SIG-M5 (cell line): ENCODE measurements at regions not wholly inside any gene's neighbourhood (a gene's known extent, or its start where the extent isn't known, plus 50 kb on each side); places are given as distances from the start of the nearest gene placed in this dataset.
"Not testable (repeated sequence)": the region's sequence is repeated elsewhere in the genome, so short reads cannot be mapped to it uniquely, and the experiment has no call there.

Experiments used
- DNase-seq: peaks from one replicate; lab custom pipeline; 2025; lab: John Stamatoyannopoulos, UW

DNA sequence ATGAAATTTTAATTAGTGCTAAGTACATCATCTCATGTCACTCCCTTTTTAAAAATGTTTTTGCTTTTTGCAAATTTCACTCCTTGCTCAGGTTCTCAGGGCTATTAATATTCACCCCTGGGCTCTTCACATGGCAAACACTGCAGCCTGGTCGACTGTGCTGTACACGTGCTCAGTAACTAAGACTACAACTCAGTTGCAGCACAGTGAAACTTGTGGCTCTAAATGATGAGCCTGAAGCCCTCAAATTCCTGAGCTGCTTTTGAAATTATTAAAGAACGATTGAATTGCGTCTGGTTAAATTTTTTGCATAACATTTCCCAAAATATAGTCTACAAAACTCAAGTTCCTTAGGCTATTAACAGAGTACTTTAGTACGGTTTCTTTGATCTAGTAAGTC lies 159.3 kb upstream of the C2CD4B start:
- DNase-seq = no peak

DNA sequence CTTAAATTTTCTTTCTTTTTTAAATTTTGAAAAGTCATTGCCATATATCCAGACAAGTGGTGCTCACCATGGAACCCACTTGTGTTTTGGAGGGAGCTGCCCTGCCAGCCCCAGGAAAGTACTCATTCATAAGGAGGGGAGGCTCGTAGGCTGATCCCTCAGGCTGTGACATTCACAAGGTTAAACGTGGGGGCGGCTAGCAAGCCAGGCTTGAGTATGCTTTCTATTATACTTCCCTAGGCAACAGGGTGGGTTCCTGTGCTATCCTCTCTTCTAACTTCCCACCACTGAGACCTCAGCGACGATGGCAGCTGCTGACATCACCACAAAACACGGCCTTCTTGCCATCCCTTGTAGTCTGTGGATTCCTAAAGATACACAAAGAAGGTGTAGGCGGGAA lies 160.5 kb upstream of the C2CD4B start:
- DNase-seq = no peak

DNA sequence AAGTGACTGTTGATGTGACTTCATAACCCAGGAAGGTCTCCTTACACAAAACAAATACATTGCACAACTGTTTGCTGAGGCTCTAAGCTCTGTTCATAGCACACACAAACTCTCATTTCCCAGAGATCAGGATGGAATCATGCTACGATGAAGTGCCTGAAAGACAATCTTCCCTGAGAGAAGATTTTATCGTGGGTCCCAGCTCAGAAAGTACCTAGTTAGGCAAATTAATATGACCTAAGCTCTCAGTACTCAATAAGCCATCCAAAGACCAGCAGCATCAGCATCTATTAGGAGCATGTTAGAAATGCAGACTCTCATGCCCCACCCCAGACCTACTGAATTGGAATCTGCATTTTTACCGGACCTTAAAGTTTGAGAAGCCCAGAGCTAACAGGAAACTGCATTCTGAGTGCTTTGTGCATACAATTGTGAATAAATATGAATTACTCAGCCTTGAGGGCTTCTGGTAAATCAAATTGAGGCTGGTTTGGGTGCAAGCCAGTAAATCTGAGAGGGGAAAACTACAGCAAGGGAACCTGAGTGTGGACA lies 161.5 kb upstream of the C2CD4B start:
- no peak for DNase-seq

DNA sequence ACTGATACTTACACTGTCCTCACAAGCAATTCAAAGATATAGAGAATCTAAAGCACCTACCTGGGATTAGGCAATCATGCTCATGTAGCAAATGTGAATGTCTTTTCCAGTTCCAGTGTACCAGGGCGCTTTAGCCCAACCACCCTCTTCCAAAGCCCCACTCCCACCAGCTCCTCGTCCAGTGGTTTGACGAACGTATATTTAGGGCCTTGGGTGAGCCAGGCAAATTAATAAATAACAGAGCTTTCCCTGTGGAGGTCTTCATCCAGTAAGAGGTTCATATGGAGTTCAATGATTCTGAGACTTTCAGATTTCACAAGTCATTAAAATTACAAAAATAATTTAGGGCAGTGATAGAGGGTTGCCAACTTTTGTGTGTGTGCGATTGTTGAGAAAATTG lies 162.3 kb upstream of the C2CD4B start:
- no peak for DNase-seq

DNA sequence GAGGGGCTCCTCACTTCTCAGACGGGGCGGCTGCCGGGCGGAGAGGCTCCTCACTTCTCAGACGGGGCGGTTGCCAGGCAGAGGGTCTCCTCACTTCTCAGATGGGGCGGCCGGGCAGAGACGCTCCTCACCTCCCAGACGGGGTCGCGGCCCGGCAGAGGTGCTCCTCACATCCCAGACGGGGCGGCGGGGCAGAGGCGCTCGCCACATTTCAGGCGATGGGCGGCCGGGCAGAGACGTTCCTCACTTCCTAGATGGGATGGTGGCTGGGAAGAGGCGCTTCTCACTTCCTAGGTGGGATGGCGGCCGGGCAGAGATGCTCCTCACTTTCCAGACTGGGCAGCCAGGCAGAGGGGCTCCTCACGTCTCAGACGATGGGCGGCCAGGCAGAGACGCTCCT lies 167.4 kb upstream of the C2CD4B start:
- not testable (repeated sequence) for DNase-seq

DNA sequence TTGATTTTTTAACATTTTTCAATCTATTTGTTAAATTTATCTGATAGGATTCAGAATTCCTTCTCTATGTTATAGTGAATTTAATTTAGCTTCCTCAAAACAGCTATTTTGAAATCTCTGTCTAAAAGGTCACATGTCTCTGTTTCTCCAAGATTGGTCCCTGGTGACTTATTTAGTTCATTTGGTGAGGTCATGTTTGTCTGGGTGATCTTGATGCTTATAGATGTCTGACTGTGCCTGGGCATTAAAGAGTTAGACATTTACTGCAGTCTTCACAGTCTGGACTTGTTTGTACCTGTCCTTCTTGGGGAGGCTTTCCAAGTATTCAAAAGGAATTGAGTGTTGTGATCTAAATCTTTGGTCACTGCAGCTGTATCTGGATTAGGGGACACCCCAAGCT lies 169.5 kb upstream of the C2CD4B start:
- no peak for DNase-seq

DNA sequence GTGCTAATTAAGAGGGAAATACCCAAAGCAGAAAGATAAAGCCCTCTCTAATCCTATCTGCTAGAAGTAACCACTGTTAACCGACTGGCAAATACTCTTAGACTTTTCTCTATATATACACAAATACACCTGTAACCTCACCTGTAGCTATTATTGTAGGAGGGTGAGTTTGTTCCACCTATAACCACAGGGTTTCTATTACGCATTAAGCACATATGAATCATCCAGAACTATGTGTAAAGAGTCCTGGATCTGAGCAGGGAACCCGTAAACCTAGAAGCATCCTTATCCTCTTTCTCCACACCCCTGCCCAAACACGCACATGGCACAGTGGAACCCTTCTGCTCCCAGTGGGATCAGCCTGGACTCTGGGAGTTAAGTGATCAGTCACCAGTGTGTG lies 172.8 kb upstream of the C2CD4B start:
- DNase-seq = no peak

DNA sequence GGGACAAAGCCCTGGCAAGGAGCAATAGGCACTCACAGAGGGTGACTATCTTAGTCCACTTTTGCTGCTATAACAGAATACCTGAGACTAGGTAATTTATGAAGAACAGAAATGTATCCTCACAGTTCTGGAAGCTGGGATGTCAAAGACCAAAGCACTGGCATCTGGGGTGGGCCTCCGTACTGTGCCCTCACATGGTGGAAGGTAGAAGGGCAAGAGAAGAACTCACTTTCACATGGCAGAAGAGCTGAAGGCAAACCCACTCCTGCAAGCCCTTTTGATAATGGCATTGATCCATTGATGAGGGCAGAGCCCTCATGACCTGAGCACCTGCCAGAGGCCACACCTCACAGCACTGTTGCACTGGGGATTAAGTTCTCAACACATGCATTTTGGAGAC lies 173.4 kb upstream of the C2CD4B start:
- no peak for DNase-seq

DNA sequence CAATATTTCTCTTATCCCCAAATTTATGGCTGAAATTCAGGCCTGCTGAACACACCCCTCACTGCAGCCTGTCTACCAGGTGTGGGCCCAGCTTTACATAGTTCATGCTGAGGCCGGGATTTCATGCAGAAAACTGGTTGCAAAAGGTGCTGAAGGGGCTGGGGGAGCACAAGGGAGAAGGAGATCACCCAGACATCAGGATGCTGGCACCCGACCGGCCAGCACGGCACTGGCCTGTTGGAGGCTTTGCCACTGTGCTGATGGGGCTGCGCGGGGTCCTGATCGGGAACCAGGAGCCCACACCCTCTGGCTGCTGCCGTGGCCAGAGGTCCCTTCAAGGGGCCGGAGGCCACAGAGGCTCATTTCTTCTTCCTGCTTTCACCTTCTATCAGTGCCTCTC lies 177.9 kb upstream of the C2CD4B start:
- DNase-seq = no peak

DNA sequence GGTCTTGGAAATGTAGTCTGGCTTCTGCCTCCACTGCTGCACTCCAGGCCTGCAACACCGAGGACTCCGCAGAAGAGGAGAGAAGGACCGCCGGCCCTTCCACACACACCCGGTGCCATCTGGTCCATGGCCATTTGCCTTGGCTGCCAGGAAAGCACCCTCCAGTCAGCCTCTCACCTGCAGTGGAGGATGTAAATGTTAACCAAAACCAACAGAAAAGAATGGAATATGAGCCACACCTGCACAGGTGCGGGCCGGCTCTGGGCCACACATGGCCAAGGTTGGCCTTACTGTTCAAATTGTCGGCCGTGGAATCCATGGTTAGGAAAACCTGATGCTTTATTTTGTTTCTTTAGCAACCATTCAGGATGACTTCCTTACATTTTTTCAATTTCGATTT lies 178.3 kb upstream of the C2CD4B start:
- DNase-seq = no peak

DNA sequence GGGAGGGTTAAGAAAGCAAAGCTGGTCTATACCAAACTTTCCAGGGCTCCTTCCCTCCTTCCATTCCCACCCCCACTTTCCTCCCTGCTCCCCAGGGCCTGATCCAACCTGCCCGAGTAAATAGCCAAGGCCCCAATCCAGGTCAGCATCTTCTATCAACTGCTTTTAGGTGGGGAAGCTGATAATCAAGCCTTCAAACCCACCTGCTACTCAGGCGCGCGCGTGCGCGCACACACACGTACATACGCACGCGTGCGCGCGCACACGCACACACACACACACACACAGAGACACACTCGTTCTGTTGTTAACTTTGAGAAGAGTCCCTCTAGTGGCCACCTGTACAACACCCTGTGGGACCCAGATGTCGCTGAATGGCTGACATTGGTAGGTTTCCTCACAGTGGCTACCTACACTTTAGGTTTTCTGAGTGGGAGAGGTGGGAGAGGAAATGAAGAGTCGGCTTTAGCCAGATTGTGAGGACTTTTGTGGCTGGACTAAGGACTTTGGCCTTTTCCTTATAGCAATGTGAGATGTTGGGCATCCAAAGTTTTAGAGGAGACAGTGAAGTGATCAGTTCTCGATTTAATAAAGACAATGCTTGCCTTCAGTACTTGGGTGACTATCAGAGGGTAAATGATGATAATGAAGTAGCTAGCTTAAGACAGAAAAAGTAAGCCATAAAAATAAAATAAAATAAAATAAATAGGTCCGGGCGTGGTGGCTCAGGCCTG lies 179.9 kb upstream of the C2CD4B start:
- DNase-seq = no peak

DNA sequence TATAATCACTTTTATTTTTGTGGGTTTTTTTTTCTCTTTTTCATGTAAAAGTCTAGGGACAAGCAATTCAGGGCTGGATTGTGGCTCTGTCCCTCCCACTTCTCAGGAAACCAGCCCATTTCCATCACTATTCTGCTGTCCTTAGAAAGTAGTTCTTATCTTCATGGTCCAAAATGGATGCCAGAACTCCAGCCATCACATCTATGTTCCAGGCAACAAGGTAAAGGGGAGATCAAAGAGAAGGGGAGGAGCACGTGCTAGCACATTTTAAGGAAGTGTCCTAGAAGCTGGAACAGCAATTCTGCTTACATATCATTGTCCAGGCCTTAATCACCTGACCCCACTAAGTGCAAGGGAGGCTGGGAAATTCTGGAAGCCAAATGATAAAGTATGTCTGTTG lies 181.1 kb upstream of the C2CD4B start:
- DNase-seq = no peak

DNA sequence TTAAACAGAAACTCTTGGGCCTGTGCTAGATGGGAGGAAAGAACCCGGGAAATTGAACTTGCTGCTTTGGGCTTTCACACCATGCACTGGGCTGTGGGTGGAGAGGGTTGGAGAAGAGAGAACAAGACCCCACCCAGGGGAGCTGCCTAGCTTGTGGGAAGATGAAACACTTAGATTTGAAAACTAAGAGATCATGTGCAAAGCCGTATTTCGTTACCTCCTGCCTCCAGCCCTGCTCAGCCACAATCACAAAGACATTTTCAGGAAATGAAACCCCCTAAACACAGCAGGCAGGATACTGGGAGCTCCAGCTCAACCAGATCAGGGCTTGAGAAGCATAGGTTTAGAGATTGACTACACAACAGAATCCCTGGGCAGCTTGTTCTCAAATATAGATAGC lies 183.0 kb upstream of the C2CD4B start:
- DNase-seq = peak; percentile 17

DNA sequence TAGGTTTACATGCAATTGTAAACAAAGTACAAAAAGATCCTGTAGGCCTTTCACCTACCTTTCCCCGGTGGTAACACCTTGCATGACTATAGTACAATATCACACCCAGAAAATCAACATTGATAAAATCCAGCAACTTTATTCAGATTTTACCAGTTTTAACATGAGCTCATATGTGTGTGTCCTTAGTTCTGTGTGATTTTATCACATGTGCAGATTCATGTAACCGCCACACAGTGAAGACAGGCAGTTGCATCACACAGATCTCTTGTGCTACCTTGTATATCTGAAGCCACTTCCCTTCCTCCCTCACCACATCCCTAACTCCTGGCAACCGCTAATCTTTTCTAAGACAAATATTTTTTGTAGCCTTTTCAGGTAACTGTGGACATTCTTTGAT lies 183.5 kb upstream of the C2CD4B start:
- peak; percentile 22 for DNase-seq

DNA sequence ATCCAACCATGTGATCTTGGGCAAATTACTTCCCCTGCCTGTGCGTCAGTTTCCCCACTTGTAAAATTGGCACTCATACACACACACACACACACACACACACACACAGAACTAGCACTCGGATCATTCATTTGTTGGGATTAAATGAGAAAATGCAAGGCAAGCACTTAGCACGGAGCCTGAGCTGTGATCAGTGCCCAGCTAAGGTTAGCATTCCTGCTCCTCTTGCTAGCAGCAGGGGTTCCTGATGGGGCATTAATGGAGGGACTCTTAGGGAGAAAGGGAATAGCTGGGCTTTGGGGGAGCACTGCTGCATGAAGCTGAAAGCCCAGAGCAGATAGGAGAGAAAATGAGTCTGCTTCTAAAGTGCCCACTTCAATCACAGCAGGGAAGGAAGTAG lies 187.7 kb upstream of the C2CD4B start:
- DNase-seq = no peak

DNA sequence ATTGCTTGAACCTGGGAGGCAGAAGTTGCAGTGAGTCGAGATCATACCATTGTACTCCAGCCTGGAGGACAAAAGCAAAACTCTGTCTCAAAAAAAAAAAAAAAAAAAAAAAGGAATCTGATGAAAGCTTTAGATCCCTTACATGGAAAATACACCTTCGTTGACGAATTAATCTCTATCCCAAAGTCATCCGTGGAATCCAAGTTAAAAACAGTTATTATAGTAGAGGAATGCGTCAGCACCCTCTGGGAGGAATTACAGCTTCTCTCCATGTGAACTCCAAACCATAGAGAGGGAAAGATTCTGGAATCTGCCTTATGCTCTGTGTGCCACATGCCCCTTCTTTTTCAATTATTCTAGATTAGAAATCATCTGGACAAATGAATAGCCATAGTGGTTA lies 192.3 kb upstream of the C2CD4B start:
- no peak for DNase-seq

DNA sequence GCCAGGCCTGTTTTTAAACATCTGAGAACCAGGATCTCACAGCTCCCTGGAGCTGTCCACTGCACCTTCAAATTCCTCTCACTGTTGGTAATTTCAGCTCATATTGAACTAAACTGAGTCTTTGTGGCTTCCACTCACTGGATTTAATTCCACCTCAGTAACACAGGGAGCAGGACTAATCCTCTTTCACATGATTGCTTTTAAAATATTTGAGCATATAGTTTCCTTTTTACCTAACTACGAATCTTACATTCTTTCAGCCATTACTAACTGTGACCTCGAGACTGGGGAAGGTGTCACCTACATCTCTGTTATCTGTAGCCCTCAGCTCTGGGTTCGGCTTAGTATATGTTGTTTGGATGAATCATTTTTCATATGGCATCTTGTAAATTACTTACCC lies 194.3 kb upstream of the C2CD4B start:
- no peak for DNase-seq

DNA sequence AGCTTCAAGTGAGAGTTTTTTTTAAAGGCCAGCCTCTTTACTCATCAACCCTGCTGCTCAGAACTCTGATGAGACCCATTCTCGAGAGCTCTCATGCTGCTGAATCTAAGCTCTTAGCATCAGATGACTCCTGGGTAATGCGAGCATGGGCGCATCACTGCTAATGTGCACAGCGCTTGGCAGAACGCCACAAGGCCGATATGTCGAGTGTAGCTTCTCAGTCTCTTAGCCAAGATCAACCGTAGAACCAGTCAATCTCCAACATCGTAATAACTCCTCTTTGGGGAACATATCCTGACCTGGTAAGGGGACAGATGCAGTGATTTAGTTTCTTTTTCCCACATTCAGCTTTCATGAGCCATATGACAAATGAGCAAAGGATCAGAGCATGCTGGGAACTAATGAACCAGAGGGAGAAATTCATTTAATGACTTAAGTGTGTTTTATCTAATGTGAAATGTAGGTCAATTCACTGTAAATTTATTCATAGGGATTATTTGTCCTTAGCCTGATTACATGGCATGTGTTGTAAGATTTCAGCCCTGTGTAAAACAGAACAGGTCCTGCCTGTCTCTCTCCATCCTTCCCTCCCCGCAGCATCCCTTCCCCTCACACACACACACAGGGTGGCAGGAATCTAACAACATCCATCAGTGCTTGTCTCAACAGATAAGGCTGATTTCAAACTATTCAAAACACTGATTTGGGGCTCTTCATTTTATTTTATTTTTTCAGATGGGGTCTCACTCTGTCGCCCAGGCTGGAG lies 195.4 kb upstream of the C2CD4B start:
- DNase-seq = no peak

DNA sequence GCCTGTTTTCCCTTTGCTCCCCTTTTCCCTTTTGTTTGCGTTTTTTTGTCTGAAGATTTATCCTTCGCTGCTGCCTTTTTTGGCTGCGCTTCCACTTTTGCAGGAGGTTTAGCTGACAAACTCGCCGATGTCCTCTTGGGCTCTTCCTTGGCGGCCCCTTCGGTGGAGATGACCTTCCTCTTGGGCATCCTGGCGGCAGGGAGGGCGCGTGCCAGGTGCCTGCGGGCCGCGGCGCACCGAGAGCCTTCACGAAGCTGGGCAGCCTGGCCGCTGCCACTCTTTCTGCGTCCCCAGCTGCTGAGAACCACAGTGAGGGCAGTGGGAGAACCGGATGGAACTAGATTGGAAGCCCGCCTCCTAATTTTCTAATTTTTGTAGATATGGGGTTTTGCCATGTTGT lies 197.1 kb upstream of the C2CD4B start:
- no peak for DNase-seq

DNA sequence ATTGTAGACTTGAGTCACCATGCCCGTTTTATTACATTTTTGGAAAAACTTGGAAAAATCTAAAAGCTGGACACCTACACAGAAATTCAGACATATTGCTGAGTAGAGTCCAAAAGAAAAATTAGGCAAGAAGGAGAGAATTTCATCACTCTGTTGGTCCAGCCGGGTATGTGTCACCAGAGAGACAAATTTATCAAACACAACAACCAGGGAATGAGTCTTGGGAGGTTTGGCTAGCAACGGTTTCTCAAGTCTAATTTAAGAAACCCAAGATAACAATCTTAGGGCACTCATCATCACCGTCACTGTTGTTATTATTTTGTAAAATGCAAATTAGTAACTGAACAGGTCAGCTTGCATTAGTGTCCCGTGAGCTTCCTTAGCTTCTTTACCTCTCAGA lies 197.5 kb upstream of the C2CD4B start:
- DNase-seq = no peak

DNA sequence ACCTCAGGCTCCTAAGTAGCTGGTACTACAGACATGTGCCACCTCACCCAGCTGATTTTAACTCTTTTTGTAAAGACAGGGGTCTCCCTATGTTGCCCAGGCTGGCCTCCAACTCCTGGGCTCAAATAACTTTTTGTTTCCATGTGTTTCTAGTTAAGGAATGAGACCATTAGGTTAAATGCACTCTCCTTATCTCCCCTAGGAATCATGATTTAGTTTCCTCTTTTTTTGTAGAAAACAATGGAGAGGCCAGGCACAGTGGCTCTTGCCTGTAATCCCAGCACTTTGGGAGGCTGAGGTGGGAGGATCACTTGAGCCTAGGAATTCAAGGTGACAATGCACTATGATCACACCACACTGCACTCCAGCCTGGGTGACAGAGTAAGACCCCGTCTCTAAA lies 198.8 kb upstream of the C2CD4B start:
- no peak for DNase-seq

DNA sequence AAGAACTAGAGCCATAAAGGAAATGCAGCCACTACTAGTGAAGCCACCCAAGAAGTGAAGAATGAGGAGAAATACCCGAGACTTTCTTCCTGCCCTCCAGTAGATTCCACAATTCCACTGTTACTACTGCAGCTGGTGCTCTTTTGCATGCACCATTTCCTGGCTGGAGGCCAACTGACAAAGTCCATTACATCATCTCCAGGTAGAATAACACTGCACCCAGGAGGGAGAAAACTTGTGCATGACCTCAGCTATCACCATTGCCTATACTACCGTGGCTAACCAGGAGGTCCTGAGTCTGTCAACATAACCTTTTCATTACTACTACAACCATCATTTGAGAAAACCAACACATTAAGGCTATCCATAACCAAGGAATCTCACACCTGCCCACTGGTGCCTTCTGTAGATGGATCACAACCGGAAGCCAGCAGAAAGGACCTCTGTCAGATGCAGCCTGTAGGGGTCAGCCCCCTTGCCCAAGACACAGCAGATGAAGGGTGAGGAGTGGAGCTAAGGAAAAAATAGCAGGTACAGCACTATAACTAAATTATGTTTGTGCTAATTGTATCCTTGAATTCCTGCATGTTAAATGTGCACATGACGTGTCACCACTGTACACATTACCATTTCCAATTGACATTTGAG lies 200.8 kb upstream of the C2CD4B start:
- DNase-seq = no peak

DNA sequence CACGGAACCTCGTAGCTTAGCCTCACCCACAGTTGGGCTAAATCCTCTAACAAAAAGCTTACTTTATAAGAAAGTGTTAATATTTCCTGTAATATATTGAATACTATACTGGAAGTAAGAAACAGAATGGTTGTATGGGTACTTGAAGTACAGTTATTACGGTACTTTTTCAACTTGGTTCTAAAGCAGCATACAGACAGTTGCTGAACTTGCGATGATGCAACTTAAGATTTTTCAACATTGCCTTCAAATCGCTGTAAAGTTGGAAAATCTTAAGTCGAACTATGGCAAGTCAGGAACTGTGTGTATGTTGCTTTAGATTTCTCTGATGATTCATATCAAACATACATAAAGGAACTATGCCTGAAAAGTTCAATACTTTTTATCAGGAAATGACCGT lies 204.4 kb upstream of the C2CD4B start:
- no peak for DNase-seq
